ENCODE measurements at regions not wholly inside any gene's neighbourhood (a gene's known extent, or its start where the extent isn't known, plus 50 kb on each side); places are given as distances from the start of the nearest gene placed in this dataset.

GRCh38 chr2:10972683-10973433, 61.1 kb downstream of the KCNF1 start:
- Histone ChIP-seq H3K36me3 (no peaks in the 10 kb centered on the region), H3K27me3 (peaks cover under 1 to 10% (median 8%) of the 10 kb centered on the region in 3 donors), H3K4me1 (no peaks in the 10 kb centered on the region), H3K27ac (no peak overlapping the region), H3K4me3 (no peak overlapping the region), H3K9me3 (no peaks in the 10 kb centered on the region)
- in situ Hi-C loops (cut with MboI; ENCODE audit: low sequenced_read_pairs in 4 of 4) (no loop called here), intact Hi-C loops (cut with DNase I; ENCODE audit: low total_unique reads) (no loop called here)
- ATAC-seq (no peak), DNase-seq (no peak)
- TF ChIP-seq POLR2A (IDR thresholded peaks at IDR 0.05) (no peak), CTCF (IDR thresholded peaks at IDR 0.05 in 4 of 5, conservative IDR thresholded peaks at IDR 0.05 in 1 of 5) (no peak)

- H3K9me3 ChIP-seq, result no peaks in the 10 kb centered on the region
- no peak overlapping the region for H3K4me3 ChIP-seq
- H3K4me1 ChIP-seq, result no peaks in the 10 kb centered on the region
- DNase-seq (no peak), ATAC-seq (no peak)
- in situ Hi-C loops (cut with MboI; ENCODE audit: low sequenced_read_pairs in 4 of 4) (no loop called here), intact Hi-C loops (cut with DNase I; ENCODE audit: low total_unique reads) (no loop called here)
- H3K27me3 ChIP-seq, result peaks cover 6 to 14% (median 10%) of the 10 kb centered on the region in 3 donors
- no peaks in the 10 kb centered on the region for H3K36me3 ChIP-seq
- no peak overlapping the region for H3K27ac ChIP-seq
- TF ChIP-seq CTCF (IDR thresholded peaks at IDR 0.05 in 4 of 5, conservative IDR thresholded peaks at IDR 0.05 in 1 of 5) (no peak), POLR2A (IDR thresholded peaks at IDR 0.05) (no peak)
Measured at GRCh38 chr2:10973766-10974165, 62.0 kb downstream of the KCNF1 start.

- Histone ChIP-seq H3K4me3 (no peak overlapping the region), H3K4me1 (no peaks in the 10 kb centered on the region), H3K9me3 (no peaks in the 10 kb centered on the region), H3K36me3 (no peaks in the 10 kb centered on the region), H3K27me3 (peaks cover 6 to 15% (median 10%) of the 10 kb centered on the region in 3 donors), H3K27ac (no peak overlapping the region)
- ATAC-seq (no peak), DNase-seq (no peak)
- intact Hi-C loops (cut with DNase I; ENCODE audit: low total_unique reads), result no loop called here
- in situ Hi-C loops (cut with MboI; ENCODE audit: low sequenced_read_pairs in 4 of 4), result no loop called here
- TF ChIP-seq POLR2A (IDR thresholded peaks at IDR 0.05) (no peak), CTCF (IDR thresholded peaks at IDR 0.05 in 4 of 5, conservative IDR thresholded peaks at IDR 0.05 in 1 of 5) (no peak)
Measured at GRCh38 chr2:10977003-10977402, 65.3 kb downstream of the KCNF1 start.

- Histone ChIP-seq H3K9me3 (no peaks in the 10 kb centered on the region), H3K27me3 (peaks cover 6 to 15% (median 10%) of the 10 kb centered on the region in 3 donors), H3K36me3 (no peaks in the 10 kb centered on the region), H3K4me1 (no peaks in the 10 kb centered on the region), H3K27ac (no peak overlapping the region), H3K4me3 (no peak overlapping the region)
- TF ChIP-seq CTCF (IDR thresholded peaks at IDR 0.05 in 4 of 5, conservative IDR thresholded peaks at IDR 0.05 in 1 of 5), result no peak
- intact Hi-C loops (cut with DNase I; ENCODE audit: low total_unique reads), result no loop called here
- no peak for DNase-seq
- no peak for ATAC-seq
- in situ Hi-C loops (cut with MboI; ENCODE audit: low sequenced_read_pairs in 4 of 4), result no loop called here
Measured at GRCh38 chr2:10977621-10978020, 65.9 kb downstream of the KCNF1 start.
